ENCODE measurements at regions not wholly inside any gene's neighbourhood (a gene's known extent, or its start where the extent isn't known, plus 50 kb on each side); places are given as distances from the start of the nearest gene placed in this dataset.

- no peak overlapping the region for H3K4me3 ChIP-seq (ENCODE audit: low read length)
- peaks cover 58% of the 10 kb centered on the region for H3K36me3 ChIP-seq (ENCODE audit: control insufficient read depth, insufficient read depth, low read length)
- peaks cover 2% of the 10 kb centered on the region for H3K9me3 Mint-ChIP-seq
- no peaks in the 10 kb centered on the region for H3K27me3 ChIP-seq (ENCODE audit: control insufficient read depth, insufficient read depth, low read length, poor library complexity, severe bottlenecking)
- H3K36me3 Mint-ChIP-seq (ENCODE audit: low read depth): peaks cover 36% of the 10 kb centered on the region
- peaks cover 49% of the 10 kb centered on the region for H3K4me1 Mint-ChIP-seq
- H3K27me3 Mint-ChIP-seq (ENCODE audit: insufficient read depth): no peaks in the 10 kb centered on the region
- H3K27ac Mint-ChIP-seq: peak overlapping the region; percentile 54
- H3K9me3 ChIP-seq (ENCODE audit: control insufficient read depth, low read length): peaks cover 5% of the 10 kb centered on the region
- no peak overlapping the region for H3K27ac ChIP-seq (ENCODE audit: low read depth, low read length)
- no peak for DNase-seq
- peaks cover 24% of the 10 kb centered on the region for H3K4me1 ChIP-seq (ENCODE audit: control insufficient read depth, insufficient read depth, low read length)
- H3K4me3 Mint-ChIP-seq: no peak overlapping the region
- no peak overlapping the region for H3K9ac ChIP-seq (ENCODE audit: extremely low read depth, low read length, poor library complexity, severe bottlenecking)
- WGBS, 2 experiments (ENCODE audit: insufficient coverage in 1 of 2, insufficient read length in 1 of 2): 87 to 95% methylated on average over 4 to 7 of the region's 7 CpGs
- no peak for TF ChIP-seq CTCF (conservative IDR thresholded peaks at IDR 0.05)
Observed at GRCh38 chr6:22028403-22029090, 268.3 kb downstream of the PRL start.

DNA sequence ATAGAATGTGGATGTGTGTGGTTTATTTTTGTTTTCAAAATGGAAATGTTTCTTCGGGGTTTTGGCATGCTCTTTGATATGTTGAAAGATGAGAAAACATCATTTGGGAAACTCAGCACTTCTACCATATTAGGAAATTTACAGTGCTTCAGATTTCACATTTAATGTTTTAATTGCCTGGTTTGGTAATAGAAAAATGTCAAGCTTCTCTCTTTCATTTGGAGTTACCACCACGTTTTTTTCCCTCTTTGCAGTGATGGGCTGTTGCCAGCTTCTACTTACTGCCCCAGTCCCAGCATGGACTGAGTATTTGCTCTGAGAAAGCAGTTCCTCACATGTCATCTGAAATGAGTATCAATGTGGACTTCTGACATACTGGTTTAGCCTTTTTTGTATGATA is 267.7 kb downstream of the PRL start:
- Histone ChIP-seq H3K9me3 (ENCODE audit: control insufficient read depth, low read length) (peaks cover 5% of the 10 kb centered on the region), H3K4me1 (ENCODE audit: control insufficient read depth, insufficient read depth, low read length) (peaks cover 18% of the 10 kb centered on the region), H3K27me3 (ENCODE audit: control insufficient read depth, insufficient read depth, low read length, poor library complexity, severe bottlenecking) (no peaks in the 10 kb centered on the region), H3K9ac (ENCODE audit: extremely low read depth, low read length, poor library complexity, severe bottlenecking) (no peak overlapping the region), H3K36me3 (ENCODE audit: control insufficient read depth, insufficient read depth, low read length) (peaks cover 59% of the 10 kb centered on the region), H3K4me3 (ENCODE audit: low read length) (no peak overlapping the region), H3K27ac (ENCODE audit: low read depth, low read length) (no peak overlapping the region)
- Mint-ChIP-seq H3K27me3 (ENCODE audit: insufficient read depth) (no peaks in the 10 kb centered on the region), H3K9me3 (peaks cover 2% of the 10 kb centered on the region), H3K27ac (no peak overlapping the region), H3K36me3 (ENCODE audit: low read depth) (peaks cover 31% of the 10 kb centered on the region), H3K4me1 (peaks cover 42% of the 10 kb centered on the region), H3K4me3 (no peak overlapping the region)
- TF ChIP-seq CTCF (conservative IDR thresholded peaks at IDR 0.05): no peak
- WGBS, 2 experiments (ENCODE audit: insufficient coverage in 1 of 2, insufficient read length in 1 of 2): 88 to 91% methylated on average over 1 to 2 of the region's 2 CpGs
- DNase-seq: no peak

- 86 to 98% methylated on average over 3 to 6 of the region's 6 CpGs for WGBS, 2 experiments (ENCODE audit: insufficient coverage in 1 of 2, insufficient read length in 1 of 2)
- H3K27ac Mint-ChIP-seq: no peak overlapping the region
Observed at GRCh38 chr6:22030730-22031619, 265.9 kb downstream of the PRL start.

More at GRCh38 chr6:22030730-22031619, 265.9 kb downstream of the PRL start:
- Mint-ChIP-seq H3K36me3 (ENCODE audit: low read depth) (peaks cover 33% of the 10 kb centered on the region), H3K4me1 (peaks cover 42% of the 10 kb centered on the region), H3K27me3 (ENCODE audit: insufficient read depth) (no peaks in the 10 kb centered on the region), H3K4me3 (no peak overlapping the region), H3K9me3 (peaks cover 2% of the 10 kb centered on the region)
- no peak for TF ChIP-seq CTCF (conservative IDR thresholded peaks at IDR 0.05)
- Histone ChIP-seq H3K9me3 (ENCODE audit: control insufficient read depth, low read length) (peaks cover 5% of the 10 kb centered on the region), H3K9ac (ENCODE audit: extremely low read depth, low read length, poor library complexity, severe bottlenecking) (no peak overlapping the region), H3K27ac (ENCODE audit: low read depth, low read length) (no peak overlapping the region), H3K4me1 (ENCODE audit: control insufficient read depth, insufficient read depth, low read length) (peaks cover 25% of the 10 kb centered on the region), H3K27me3 (ENCODE audit: control insufficient read depth, insufficient read depth, low read length, poor library complexity, severe bottlenecking) (no peaks in the 10 kb centered on the region), H3K36me3 (ENCODE audit: control insufficient read depth, insufficient read depth, low read length) (peaks cover 62% of the 10 kb centered on the region), H3K4me3 (ENCODE audit: low read length) (no peak overlapping the region)
- no peak for DNase-seq

Data from endodermal cell (in vitro differentiated cells).